LoVo (cell line): ENCODE measurements at regions not wholly inside any gene's neighbourhood (a gene's known extent, or its start where the extent isn't known, plus 50 kb on each side); places are given as distances from the start of the nearest gene placed in this dataset.

Experiments used
- DNase-seq: peaks from one replicate; pipeline ENCODE4 v3.0.0-alpha.2; 2016; ENCODE audit warnings: low spot score

DNA sequence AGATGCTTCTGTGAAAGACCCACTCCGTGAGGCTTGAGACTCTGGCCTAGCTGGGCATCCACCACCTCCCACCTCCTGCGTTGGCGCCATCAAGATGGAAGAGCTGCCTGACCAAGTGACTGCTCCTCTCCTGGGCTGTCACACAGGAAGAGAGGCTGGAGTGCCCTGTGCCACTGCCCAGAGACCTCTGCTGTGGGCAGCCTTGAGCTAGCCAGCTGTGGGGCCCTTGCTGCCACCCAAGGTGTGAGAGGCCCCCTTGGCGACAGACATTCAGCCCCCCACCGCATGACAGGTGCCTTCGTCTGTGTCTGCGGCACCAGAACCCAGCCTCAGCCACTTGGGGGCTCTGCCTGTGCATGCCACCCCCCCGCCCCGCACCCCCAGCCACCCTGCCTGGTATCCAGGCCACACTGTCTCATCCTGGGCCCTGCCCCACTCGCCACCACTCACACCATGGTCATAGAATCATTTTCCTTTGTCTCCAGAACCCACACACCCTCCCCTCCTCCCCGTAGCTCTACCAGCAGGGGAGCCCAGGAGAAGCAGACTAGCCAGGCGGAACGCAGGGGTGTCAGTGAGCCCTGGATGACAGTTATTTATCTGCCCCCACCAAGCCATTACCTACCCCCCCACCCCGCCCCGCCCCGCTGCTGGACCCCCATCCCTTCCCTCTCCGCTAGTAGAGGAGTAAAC, 120.9 kb upstream of the LHX1 start:
- DNase-seq = no peak

- DNase-seq = no peak
These were observed 120.4 kb upstream of the LHX1 start for GRCh38 chr17:36816907-36817288.

GRCh38 chr17:36817483-36818048, 119.7 kb upstream of the LHX1 start:
- no peak for DNase-seq

- DNase-seq = no peak
These were observed 119.0 kb upstream of the LHX1 start for GRCh38 chr17:36818134-36818825.

- DNase-seq = no peak
These were observed 113.2 kb upstream of the LHX1 start for GRCh38 chr17:36823850-36824677.

DNA sequence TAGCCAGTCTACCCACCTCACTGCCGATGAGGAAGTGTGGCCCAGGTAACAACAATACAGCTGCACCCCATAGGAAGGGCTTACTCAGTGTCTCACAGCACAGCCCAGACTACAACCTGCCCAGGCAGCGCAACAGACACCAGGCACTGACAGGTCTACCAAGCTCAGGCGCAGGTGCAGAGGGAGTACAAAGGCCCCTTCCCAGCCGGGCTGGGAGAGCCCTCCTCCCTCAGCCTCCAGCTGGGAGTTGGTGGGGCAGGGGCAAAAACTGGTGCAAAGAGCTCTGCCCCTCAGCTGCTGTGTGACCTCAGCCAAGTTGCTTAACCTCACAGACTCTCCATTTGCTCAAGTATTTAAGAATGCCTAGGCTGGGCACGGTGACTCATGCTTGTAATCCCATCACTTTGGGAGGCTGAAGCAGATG, 112.6 kb upstream of the LHX1 start:
- no peak for DNase-seq

- DNase-seq = no peak
These were observed 112.2 kb upstream of the LHX1 start for GRCh38 chr17:36825113-36825512.

DNA sequence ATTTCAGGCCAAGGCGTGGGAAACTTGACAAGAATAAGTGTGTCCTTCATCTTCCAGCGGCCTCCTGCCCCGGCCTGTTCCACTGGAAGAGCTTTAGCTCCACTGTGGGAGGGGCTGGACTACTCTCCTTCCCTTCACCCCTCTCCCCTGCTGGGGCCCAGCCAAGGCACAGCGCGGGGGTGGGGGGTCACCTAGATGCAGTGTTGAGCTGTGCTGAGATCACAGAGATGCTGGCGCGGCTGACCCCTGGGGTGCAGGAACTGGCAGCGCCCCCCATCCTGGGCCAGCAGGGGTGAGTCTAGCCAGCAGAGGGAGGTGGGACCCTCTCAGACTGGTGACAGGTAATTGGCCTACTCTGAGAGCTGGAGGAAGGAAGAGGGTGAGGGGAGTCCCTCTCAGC, 111.8 kb upstream of the LHX1 start:
- no peak for DNase-seq

DNA sequence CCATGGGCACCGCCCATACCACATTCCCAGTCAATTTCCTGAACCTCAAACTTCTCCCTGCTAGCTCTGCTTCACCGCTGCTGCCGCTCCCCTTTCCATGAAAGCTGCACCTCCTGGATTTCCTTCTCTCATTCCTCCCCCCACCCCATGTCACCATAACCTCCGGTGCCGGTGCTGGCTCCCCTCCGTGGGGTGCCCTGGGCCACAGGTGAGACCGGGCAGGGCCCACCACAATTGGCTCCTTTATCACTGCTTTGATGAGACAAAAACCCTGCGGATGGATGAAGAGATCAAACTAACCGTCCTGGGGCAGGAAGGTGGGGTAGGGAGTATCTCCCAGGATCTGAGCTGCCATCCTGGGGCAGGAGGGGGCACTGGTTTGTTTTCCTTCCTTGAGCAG, 111.3 kb upstream of the LHX1 start:
- no peak for DNase-seq

DNA sequence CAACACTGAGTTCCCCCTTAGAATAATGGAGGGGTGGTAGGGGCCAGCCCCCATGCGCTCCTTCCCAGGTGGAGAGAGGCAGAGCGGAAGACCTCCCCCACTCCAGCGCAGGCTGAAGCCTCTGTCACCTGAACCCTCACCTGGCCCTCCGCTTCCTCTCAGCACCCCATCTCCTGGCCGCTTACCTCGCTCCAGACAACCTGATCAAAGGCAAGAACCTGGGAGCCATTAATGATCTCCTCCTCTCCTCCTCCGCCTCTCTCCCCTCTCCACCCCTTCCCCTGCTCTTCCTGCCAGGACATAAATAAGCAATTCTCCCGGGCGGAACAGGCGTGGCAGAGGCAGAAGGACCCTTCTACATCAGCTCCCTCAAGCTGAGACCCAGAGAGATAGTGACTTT, 110.2 kb upstream of the LHX1 start:
- DNase-seq = no peak

DNA sequence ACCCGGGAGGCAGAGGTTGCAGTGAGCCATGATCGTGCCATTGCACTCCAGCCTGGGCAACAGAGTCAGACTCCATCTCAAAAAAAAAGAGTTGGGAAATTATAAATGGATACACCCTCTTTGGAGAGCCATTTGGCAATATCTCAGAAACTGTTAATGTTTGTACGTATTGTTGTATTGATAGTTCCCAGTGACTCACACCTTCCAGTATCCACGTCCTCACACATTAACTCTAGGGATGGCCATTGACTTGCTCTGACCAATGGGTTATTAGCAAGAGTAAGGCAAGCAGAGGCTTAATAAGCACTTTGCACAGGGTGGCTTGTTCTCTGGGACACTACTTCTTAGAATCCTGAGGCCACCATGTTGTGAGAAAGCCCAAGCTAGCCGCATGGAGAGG, 107.6 kb upstream of the LHX1 start:
- DNase-seq = no peak

DNA sequence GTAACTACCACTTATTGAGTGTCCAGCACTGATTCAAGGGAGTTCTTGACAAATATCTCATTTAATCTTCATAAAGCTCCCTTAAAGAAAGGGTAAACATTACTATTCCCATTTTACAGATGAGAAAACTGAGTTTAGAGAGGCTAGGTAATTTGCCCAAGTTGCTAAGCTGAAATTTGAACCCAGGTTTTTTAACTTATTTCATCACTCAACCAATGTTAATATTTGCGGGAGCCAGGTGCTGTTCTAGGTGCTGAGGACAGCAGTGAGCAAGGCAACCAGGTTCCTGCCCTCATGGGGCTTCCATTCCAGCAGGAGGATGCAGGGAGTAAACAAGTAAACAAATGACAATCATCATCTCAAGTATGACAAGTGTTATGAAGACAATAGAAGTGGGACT, 104.0 kb upstream of the LHX1 start:
- no peak for DNase-seq

- no peak for DNase-seq
These were observed 102.2 kb upstream of the LHX1 start for GRCh38 chr17:36835036-36835435.

DNA sequence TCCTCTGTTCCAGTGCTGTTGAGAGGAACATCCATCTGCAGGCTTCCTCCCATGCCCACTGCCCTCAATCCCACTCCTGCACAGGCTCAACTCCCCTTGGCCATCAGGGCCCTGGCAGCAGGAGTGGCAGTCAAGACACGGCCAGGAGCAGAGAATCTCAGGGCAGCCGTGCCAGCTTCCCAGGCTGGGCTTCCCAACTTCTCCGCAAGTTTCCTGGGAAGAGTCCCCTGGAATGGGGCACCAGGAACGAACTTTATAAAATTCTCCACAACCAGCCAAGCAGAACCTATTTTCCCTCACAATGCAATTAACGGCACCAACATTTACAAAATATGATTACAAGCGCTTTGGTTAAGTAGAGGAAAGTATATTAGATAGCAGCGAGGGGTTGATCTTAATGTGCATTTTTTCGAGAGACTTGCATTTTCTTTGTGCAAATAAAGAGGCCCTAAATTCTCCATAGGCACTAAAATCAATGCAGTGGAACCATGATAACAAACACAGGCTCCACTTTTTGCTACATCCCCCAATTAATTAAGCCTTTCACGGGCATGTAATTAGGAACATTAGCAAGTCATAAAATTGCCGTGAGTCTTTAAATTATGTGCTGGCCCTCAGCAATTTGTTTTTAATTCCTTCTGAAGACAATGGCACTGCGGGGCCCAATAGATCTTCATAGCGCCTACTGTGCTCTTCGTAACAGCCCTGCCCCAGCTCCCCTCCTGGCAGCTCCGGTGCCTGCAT, 99.9 kb upstream of the LHX1 start:
- DNase-seq = no peak

GRCh38 chr17:36837939-36838272, 99.4 kb upstream of the LHX1 start:
- DNase-seq = no peak

GRCh38 chr17:36839256-36839655, 98.0 kb upstream of the LHX1 start:
- DNase-seq = no peak

DNA sequence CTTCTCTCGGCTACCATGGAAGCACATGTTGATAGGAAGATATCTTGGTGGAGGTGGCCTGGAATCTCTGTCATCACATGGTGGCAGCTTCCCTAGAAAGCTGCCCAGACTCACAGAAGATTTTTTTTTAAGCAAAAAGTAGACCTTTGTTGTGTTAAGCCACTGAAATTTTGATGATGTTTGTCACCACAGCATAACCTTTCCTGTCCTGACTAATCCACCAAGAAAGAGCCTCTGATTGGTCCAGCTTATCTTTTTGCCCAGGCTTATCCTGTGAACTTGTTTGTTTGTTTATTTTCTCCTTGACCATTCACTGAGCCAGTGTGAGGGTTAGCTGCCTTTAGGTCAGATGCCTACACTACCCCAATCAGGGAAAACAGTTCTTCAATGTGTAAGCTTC, 96.5 kb upstream of the LHX1 start:
- DNase-seq = no peak

DNA sequence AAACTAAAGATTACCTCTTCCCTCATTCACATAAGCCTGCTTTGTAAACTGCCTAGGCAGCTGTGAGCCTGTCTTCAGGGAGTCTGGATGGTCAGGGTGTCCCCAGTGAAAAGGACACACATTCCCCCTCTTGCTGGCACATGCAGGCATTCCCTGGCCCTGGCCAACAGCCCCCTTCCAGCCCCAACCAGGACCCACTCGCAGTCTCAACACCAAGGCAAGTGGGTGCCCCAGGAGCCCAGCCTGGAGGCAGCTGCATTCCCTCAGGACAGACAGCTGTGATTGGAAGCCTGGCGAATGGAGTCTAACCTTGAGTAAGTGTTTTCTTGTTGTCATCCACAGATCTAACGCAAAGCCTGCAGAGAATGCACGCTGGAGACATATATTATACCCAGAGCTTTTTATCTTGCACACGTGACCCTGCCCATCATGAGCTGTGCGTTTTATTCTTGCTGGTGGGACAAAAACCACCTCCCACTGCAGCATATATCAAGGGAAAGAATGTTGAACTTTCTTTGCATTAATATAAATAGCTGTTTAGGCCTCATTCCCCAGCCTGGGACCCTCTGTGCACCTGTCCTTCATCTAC, 95.0 kb upstream of the LHX1 start:
- DNase-seq = no peak

GRCh38 chr17:36842963-36843558, 94.2 kb upstream of the LHX1 start:
- no peak for DNase-seq

- no peak for DNase-seq
These were observed 93.3 kb upstream of the LHX1 start for GRCh38 chr17:36844013-36844412.

DNA sequence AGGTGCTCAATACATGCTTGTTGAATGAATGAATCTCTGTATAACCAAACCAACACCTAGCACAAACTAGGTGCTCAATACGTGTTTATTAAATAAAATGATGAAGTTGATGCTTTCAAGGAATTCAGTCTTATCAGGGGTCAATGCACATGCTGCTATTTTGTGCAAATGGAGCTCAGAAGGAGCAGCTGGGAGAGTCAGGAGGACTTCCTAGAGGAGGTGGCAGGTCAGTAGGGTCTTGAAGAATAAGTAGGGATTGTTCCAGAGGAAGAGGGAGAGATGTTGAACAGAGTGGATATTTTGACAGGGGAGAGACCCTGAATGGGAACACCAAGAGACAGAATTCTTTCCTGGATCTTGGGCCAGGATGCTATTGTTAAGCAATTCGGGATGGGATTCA, 92.7 kb upstream of the LHX1 start:
- DNase-seq = no peak
